ENCODE measurements at regions not wholly inside any gene's neighbourhood (a gene's known extent, or its start where the extent isn't known, plus 50 kb on each side); places are given as distances from the start of the nearest gene placed in this dataset.

GRCh38 chr7:116329686-116330503 lies 119.6 kb downstream of the TES start:
- TF ChIP-seq, protein P1, sequence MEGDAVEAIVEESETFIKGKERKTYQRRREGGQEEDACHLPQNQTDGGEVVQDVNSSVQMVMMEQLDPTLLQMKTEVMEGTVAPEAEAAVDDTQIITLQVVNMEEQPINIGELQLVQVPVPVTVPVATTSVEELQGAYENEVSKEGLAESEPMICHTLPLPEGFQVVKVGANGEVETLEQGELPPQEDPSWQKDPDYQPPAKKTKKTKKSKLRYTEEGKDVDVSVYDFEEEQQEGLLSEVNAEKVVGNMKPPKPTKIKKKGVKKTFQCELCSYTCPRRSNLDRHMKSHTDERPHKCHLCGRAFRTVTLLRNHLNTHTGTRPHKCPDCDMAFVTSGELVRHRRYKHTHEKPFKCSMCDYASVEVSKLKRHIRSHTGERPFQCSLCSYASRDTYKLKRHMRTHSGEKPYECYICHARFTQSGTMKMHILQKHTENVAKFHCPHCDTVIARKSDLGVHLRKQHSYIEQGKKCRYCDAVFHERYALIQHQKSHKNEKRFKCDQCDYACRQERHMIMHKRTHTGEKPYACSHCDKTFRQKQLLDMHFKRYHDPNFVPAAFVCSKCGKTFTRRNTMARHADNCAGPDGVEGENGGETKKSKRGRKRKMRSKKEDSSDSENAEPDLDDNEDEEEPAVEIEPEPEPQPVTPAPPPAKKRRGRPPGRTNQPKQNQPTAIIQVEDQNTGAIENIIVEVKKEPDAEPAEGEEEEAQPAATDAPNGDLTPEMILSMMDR (IDR thresholded peaks at IDR 0.05; ENCODE audit: control insufficient read depth, extremely low read depth, insufficient read depth): no peak
- H3K4me3 ChIP-seq (ENCODE audit: low read depth, low read length): no peak overlapping the region
- DNase-seq (ENCODE audit: low read depth): no peak

DNA sequence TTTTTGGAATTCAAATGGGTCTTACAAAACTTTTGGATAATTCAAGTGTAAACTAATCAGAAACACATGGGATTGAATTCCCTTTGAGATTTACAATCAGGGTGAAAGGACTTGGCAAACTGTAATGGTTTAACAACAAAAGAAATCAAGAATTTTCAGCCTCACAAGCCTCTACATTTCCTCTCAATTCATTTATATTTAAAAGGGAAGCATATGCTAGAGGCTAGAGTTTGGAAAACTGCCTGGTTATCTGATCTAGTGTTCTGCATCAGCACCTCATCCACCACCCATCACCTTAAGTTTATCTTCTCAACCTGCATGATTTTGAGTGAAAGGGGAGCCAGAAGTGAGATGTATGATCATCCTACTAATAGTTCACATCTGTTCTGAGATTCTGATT lies 120.7 kb downstream of the TES start:
- no peak for DNase-seq (ENCODE audit: low read depth)
- TF ChIP-seq, protein P1 (IDR thresholded peaks at IDR 0.05; ENCODE audit: control insufficient read depth, extremely low read depth, insufficient read depth): no peak
- H3K4me3 ChIP-seq (ENCODE audit: low read depth, low read length): no peak overlapping the region

- no peak overlapping the region for H3K4me3 ChIP-seq (ENCODE audit: low read depth, low read length)
- DNase-seq (ENCODE audit: low read depth): no peak
- TF ChIP-seq, protein P1 (IDR thresholded peaks at IDR 0.05; ENCODE audit: control insufficient read depth, extremely low read depth, insufficient read depth): no peak
Measured at GRCh38 chr7:116332766-116333165, 122.4 kb downstream of the TES start.

DNA sequence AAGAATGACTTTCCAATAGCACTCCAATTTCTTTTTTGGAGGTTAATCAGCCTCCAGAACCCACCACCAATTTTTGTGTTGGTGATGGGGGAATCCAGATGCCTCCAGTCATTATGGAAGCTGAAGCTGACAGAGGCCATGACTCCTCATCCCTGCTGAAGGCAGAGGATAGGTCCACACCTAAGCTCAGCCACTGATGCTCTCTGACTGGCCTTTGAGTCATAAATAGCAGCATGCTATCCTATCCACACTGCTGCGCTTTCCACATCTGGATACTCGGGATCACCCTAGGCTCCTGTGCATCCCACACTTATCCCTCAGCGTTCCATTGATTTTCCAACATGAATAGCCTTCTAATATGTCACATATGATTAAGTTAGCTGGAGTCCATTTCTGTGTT lies 124.2 kb downstream of the TES start:
- TF ChIP-seq, protein P1 (IDR thresholded peaks at IDR 0.05; ENCODE audit: control insufficient read depth, extremely low read depth, insufficient read depth): no peak
- H3K4me3 ChIP-seq (ENCODE audit: low read depth, low read length): no peak overlapping the region
- no peak for DNase-seq (ENCODE audit: low read depth)

GRCh38 chr7:116337018-116337417 lies 126.7 kb downstream of the TES start:
- TF ChIP-seq, protein P1 (IDR thresholded peaks at IDR 0.05; ENCODE audit: control insufficient read depth, extremely low read depth, insufficient read depth): no peak
- H3K4me3 ChIP-seq (ENCODE audit: low read depth, low read length): no peak overlapping the region
- DNase-seq (ENCODE audit: low read depth): no peak

- no peak for DNase-seq (ENCODE audit: low read depth)
- TF ChIP-seq, protein P1 (IDR thresholded peaks at IDR 0.05; ENCODE audit: control insufficient read depth, extremely low read depth, insufficient read depth): no peak
- no peak overlapping the region for H3K4me3 ChIP-seq (ENCODE audit: low read depth, low read length)
Measured at GRCh38 chr7:116337800-116338199, 127.5 kb downstream of the TES start.

- peak; percentile 11 for DNase-seq (ENCODE audit: low read depth)
- H3K4me3 ChIP-seq (ENCODE audit: low read depth, low read length): no peak overlapping the region
- TF ChIP-seq, protein P1 (IDR thresholded peaks at IDR 0.05; ENCODE audit: control insufficient read depth, extremely low read depth, insufficient read depth): no peak
Measured at GRCh38 chr7:116339564-116339963, 129.2 kb downstream of the TES start.

All from LNCaP clone FGC (cell line).